Esophagus muscularis mucosa (tissue), 4 donors: ENCODE measurements at regions not wholly inside any gene's neighbourhood (a gene's known extent, or its start where the extent isn't known, plus 50 kb on each side); places are given as distances from the start of the nearest gene placed in this dataset.
A peak's percentile ranks its signal among the peaks of the same experiment; 100 is the strongest.

Experiments used
- DNase-seq: peaks from one replicate; pipeline ENCODE4 v3.0.0-alpha.2; 2017; ENCODE audit errors: extremely low spot score
- H3K27ac ChIP-seq, 4 donors: fragments of 200-600 bp; sonication (generic); replicated peaks in 1 of 4; 1 replicate in 3 of 4; 2 replicates in 1 of 4; pipeline ENCODE4 v1.5.1; 2016 to 2019; ENCODE audit warnings: mild to moderate bottlenecking in 1 of 4
- H3K27me3 ChIP-seq, 4 donors: fragments of 200-600 bp; sonication (generic); one replicate each; pipeline versions ENCODE4 v1.5.1 to v1.6.0; 2016 to 2019
- H3K36me3 ChIP-seq, 4 donors: fragments of 200-600 bp; sonication (generic); one replicate each; pipeline ENCODE4 v1.5.1; 2016 to 2019
- H3K4me1 ChIP-seq, 4 donors: fragments of 200-600 bp; sonication (generic); one replicate each; pipeline ENCODE4 v1.5.1; 2016 to 2019
- H3K4me3 ChIP-seq, 4 donors: fragments of 200-600 bp; sonication (generic); 1 replicate in 2 of 4; 2 replicates in 2 of 4; pipeline ENCODE4 v1.5.1; 2016 to 2019; ENCODE audit warnings: mild to moderate bottlenecking in 4 of 4, moderate library complexity in 1 of 4
- H3K9me3 ChIP-seq, 4 donors: fragments of 200-600 bp; sonication (generic); 1 replicate in 3 of 4; 2 replicates in 1 of 4; pipeline ENCODE4 v1.5.1; 2016 to 2019
- EP300 ChIP-seq: sonication (generic); formaldehyde crosslinking; IDR thresholded peaks from one replicate; pipeline ENCODE4 v1.6.1; 2017; ENCODE audit warnings: antibody characterized with exemption
- POLR2A ChIP-seq: fragments of 450-650 bp; IDR thresholded peaks from one replicate; pipeline ENCODE4 v1.6.1; 2017; ENCODE audit warnings: antibody characterized with exemption, moderate library complexity, mild to moderate bottlenecking, low read depth
- POLR2AphosphoS5 ChIP-seq, 2 donors: sonication (generic); formaldehyde crosslinking; IDR thresholded peaks; one replicate each; pipeline ENCODE4 v1.6.1; 2017; ENCODE audit warnings: antibody characterized with exemption in 2 of 2
- WGBS: methylation state at CpG from one replicate; pipeline ENCODE4 v1.1.5; 2018; 5-methylcytosine and 5-hydroxymethylcytosine counted together
- intact Hi-C: fragments of 100-400 bp; cut with DNase I; formaldehyde crosslinking; loops from one replicate; pipeline ENCODE4 v1.15.1; 2023
- TF ChIP-seq, protein P1 (sequence below), 3 experiments: fragments of 200-600 bp in 2 of 3; fragments of 450-650 bp in 1 of 3; sonication (generic) in 2 of 3; IDR thresholded peaks; one replicate each; pipeline ENCODE4 v1.5.1; 2017 to 2019; ENCODE audit warnings: antibody characterized with exemption in 3 of 3, mild to moderate bottlenecking in 2 of 3, moderate library complexity in 1 of 3

DNA sequence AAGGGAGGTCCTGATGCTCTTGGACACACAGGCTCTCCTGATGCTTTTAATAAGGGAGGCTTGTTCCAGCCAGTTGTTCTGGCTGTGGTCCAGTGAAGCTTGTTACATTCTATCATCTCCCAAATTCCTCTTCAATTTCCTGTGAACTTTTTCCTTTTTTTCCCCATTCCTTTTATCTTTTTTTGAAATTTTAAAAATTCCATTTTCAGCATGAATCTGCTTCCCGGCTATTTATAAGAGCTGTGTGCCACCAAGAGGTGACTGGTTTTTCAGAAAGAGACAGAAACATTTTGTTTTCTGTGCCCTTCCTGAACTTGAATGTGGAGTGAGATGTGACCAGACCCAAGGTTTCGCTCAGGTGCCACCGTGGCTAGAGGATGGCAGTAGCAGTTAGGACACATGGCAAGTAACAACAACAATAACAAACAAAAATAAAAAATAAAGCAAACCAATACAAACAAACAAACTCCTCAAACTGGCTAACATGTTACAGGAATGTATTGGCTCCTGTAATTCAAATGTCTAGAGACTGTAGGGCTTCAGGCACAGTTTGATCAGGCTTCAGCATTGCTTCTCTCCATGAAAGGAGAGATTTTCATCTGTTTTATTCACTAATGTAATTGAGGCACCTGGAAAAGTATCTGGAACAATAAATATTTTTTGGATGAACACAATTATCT, 121.1 kb downstream of the BOD1 start:
- TF ChIP-seq POLR2AphosphoS5 (IDR thresholded peaks at IDR 0.05) = peak in 1 of 2 donors; percentile 9
- TF ChIP-seq, protein P1, sequence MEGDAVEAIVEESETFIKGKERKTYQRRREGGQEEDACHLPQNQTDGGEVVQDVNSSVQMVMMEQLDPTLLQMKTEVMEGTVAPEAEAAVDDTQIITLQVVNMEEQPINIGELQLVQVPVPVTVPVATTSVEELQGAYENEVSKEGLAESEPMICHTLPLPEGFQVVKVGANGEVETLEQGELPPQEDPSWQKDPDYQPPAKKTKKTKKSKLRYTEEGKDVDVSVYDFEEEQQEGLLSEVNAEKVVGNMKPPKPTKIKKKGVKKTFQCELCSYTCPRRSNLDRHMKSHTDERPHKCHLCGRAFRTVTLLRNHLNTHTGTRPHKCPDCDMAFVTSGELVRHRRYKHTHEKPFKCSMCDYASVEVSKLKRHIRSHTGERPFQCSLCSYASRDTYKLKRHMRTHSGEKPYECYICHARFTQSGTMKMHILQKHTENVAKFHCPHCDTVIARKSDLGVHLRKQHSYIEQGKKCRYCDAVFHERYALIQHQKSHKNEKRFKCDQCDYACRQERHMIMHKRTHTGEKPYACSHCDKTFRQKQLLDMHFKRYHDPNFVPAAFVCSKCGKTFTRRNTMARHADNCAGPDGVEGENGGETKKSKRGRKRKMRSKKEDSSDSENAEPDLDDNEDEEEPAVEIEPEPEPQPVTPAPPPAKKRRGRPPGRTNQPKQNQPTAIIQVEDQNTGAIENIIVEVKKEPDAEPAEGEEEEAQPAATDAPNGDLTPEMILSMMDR (IDR thresholded peaks at IDR 0.05) = peak in 1 of 3 experiments; percentile 8
- no peak for TF ChIP-seq EP300
- Histone ChIP-seq H3K4me1 (peaks cover 47 to 72% (median 61%) of the 10 kb centered on the region in 4 donors), H3K27ac (peak overlapping the region; percentile 87 to 92 (median 92)), H3K4me3 (no peak overlapping the region), H3K36me3 (no peaks in the 10 kb centered on the region), H3K9me3 (no peaks in the 10 kb centered on the region), H3K27me3 (no peaks in the 10 kb centered on the region)
- intact Hi-C loops = loop anchor here (5.0 kb wide), 1 partner anchor 173 kb away; no protein-coding TSS in a partner anchor
- 79% methylated on average over 3 of the region's 3 CpGs for WGBS
- peak; percentile 91 for DNase-seq

DNA sequence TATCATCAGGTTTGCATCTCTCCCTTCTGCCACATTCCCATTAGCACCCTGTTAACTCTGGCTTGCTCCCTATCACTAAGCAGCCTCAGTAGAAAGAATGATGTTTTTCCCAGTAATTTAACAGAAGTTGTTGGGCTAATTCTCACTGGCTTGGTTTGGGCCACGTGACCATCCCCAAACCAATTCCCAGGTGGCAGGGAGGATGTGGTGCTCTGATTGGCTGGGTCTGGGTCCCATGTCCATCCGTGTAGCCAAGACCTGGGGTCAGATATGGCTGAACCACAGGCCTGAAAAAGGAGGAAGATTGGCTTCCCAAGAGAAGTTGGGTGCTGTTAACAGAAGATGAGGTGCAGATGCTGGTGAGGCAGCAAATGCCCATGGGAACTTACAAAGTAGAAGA, 122.0 kb downstream of the BOD1 start:
- intact Hi-C loops = no loop called here
- Histone ChIP-seq H3K27me3 (no peaks in the 10 kb centered on the region), H3K4me3 (no peak overlapping the region), H3K4me1 (peaks cover 39 to 63% (median 51%) of the 10 kb centered on the region in 4 donors), H3K27ac (peak overlapping the region; percentile 87 to 92 (median 92)), H3K36me3 (no peaks in the 10 kb centered on the region), H3K9me3 (no peaks in the 10 kb centered on the region)
- WGBS = 85% methylated on average over 2 of the region's 2 CpGs
- no peak for TF ChIP-seq EP300
- TF ChIP-seq POLR2AphosphoS5 (IDR thresholded peaks at IDR 0.05) = no peak
- peak; percentile 66 for DNase-seq

DNA sequence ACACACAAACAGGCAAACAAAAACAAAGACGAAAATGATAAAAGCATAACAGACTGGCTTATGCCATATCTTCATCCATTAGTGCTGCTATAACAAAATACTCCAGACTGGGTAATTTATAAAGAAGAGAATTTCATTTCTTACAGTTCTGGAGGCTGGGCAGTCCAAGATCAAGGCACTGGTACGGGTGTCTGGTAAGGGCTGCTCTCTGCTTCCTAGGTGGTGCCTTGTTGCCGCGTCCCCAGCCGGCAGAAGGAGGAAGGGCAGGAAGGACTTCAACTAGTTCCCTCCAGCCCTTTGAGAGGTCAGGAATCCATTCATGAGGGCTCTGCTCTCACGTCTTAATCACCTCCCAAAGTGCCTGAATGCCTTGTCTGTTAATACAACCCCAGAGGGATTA, 122.6 kb downstream of the BOD1 start:
- Histone ChIP-seq H3K36me3 (no peaks in the 10 kb centered on the region), H3K4me3 (no peak overlapping the region), H3K27ac (peak overlapping the region in 1 of 4 donors; percentile 33), H3K27me3 (no peaks in the 10 kb centered on the region), H3K9me3 (no peaks in the 10 kb centered on the region), H3K4me1 (peaks cover 33 to 57% (median 45%) of the 10 kb centered on the region in 4 donors)
- TF ChIP-seq, protein P1 (IDR thresholded peaks at IDR 0.05) = no peak
- DNase-seq = peak; percentile 53
- intact Hi-C loops = no loop called here
- 90% methylated on average over 6 of the region's 6 CpGs for WGBS

DNA sequence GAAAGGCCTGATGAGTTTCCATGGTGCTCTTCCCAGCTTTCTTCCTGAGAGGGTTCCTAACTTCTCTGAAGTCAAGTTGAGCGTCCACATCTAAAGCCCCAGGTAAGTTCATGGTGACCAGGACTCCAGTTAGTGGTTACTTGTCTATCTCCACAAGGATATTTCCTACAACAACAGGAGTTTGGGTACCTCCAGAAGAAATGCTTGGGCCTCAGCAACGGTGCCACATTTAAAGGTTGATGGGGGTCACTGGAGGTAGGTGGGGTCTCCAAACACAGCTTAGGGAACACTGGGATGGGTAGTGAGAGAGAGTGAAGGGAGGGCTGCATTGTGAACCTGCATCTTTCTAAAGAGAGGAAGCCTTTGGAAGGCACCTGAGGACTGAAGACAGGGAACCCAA, 123.4 kb downstream of the BOD1 start:
- H3K4me1 ChIP-seq = peaks cover 25 to 51% (median 39%) of the 10 kb centered on the region in 4 donors
- no peaks in the 10 kb centered on the region for H3K36me3 ChIP-seq
- H3K27me3 ChIP-seq = no peaks in the 10 kb centered on the region
- intact Hi-C loops = no loop called here
- H3K4me3 ChIP-seq = no peak overlapping the region
- H3K27ac ChIP-seq = no peak overlapping the region
- TF ChIP-seq POLR2AphosphoS5 (IDR thresholded peaks at IDR 0.05) = no peak
- no peak for TF ChIP-seq POLR2A
- TF ChIP-seq EP300 = no peak
- TF ChIP-seq, protein P1 (IDR thresholded peaks at IDR 0.05) = no peak
- 100% methylated on average over 2 of the region's 2 CpGs for WGBS
- no peaks in the 10 kb centered on the region for H3K9me3 ChIP-seq
- peak; percentile 68 for DNase-seq

DNA sequence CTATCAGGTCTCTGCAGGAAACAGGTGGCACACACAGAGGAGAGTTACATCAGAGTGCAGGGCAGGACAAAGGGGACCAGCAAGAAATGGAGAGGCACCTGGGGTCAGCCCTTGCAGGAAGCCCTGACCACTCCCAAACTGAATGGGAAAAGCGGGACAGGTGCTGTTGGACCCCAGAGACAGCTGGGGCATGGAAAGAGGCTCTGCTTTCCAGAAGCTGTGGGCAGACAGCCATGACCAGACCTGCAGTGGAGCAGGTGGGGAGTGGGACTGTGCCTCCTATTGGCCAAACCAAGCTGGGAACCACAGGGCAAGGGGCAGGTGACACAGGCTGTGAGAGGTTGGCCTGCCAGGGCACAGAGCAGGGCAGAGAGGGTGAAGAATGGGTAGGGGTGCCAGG, 125.8 kb downstream of the BOD1 start:
- Histone ChIP-seq H3K36me3 (no peaks in the 10 kb centered on the region), H3K4me1 (peaks cover 4 to 51% (median 35%) of the 10 kb centered on the region in 4 donors), H3K27ac (no peak overlapping the region), H3K27me3 (no peaks in the 10 kb centered on the region), H3K9me3 (no peaks in the 10 kb centered on the region), H3K4me3 (no peak overlapping the region)
- WGBS = no CpG with 5 or more reads among the region's 1 CpG
- no peak for DNase-seq
- TF ChIP-seq POLR2A (no peak), EP300 (no peak), POLR2AphosphoS5 (IDR thresholded peaks at IDR 0.05) (no peak)
- TF ChIP-seq, protein P1 (IDR thresholded peaks at IDR 0.05) = no peak
- intact Hi-C loops = no loop called here
